ENCODE measurements at regions not wholly inside any gene's neighbourhood (a gene's known extent, or its start where the extent isn't known, plus 50 kb on each side); places are given as distances from the start of the nearest gene placed in this dataset.
"Not testable (repeated sequence)": the region's sequence is repeated elsewhere in the genome, so short reads cannot be mapped to it uniquely, and the experiment has no call there.

- H3K9me3 Mint-ChIP-seq, result peaks cover 7% of the 10 kb centered on the region
- DNase-seq (ENCODE audit: low spot score), result no peak
- no peaks in the 10 kb centered on the region for H3K36me3 Mint-ChIP-seq (ENCODE audit: low read depth)
- H3K4me3 Mint-ChIP-seq, result no peak overlapping the region
- H3K4me1 Mint-ChIP-seq (ENCODE audit: low read depth), result no peaks in the 10 kb centered on the region
- no peak overlapping the region for H3K27ac Mint-ChIP-seq
- intact Hi-C loops (cut with micrococcal nuclease), result no loop called here
- no peaks in the 10 kb centered on the region for H3K27me3 Mint-ChIP-seq (ENCODE audit: insufficient read depth)
Measured at GRCh38 chr6:62819640-62820039, 391.6 kb upstream of the FKBP1C start.

GRCh38 chr6:62808565-62809293 is 402.5 kb upstream of the FKBP1C start:
- H3K4me3 Mint-ChIP-seq, result no peak overlapping the region
- no peak for DNase-seq (ENCODE audit: low spot score)
- intact Hi-C loops (cut with micrococcal nuclease), result no loop called here
- H3K9me3 Mint-ChIP-seq, result no peaks in the 10 kb centered on the region
- H3K27ac Mint-ChIP-seq, result no peak overlapping the region
- no peaks in the 10 kb centered on the region for H3K4me1 Mint-ChIP-seq (ENCODE audit: low read depth)
- H3K36me3 Mint-ChIP-seq (ENCODE audit: low read depth), result no peaks in the 10 kb centered on the region
- H3K27me3 Mint-ChIP-seq (ENCODE audit: insufficient read depth), result no peaks in the 10 kb centered on the region

- H3K4me1 Mint-ChIP-seq (ENCODE audit: low read depth), result no peaks in the 10 kb centered on the region
- no peak overlapping the region for H3K27ac Mint-ChIP-seq
- H3K9me3 Mint-ChIP-seq, result peaks cover 15% of the 10 kb centered on the region
- H3K27me3 Mint-ChIP-seq (ENCODE audit: insufficient read depth), result no peaks in the 10 kb centered on the region
- DNase-seq (ENCODE audit: low spot score), result no peak
- no peaks in the 10 kb centered on the region for H3K36me3 Mint-ChIP-seq (ENCODE audit: low read depth)
- intact Hi-C loops (cut with micrococcal nuclease), result no loop called here
- H3K4me3 Mint-ChIP-seq, result no peak overlapping the region
Measured at GRCh38 chr6:62805431-62805830, 405.8 kb upstream of the FKBP1C start.

GRCh38 chr6:62803094-62803493 is 408.2 kb upstream of the FKBP1C start:
- peaks cover 16% of the 10 kb centered on the region for H3K9me3 Mint-ChIP-seq
- no peaks in the 10 kb centered on the region for H3K27me3 Mint-ChIP-seq (ENCODE audit: insufficient read depth)
- H3K27ac Mint-ChIP-seq, result no peak overlapping the region
- intact Hi-C loops (cut with micrococcal nuclease), result no loop called here
- H3K36me3 Mint-ChIP-seq (ENCODE audit: low read depth), result no peaks in the 10 kb centered on the region
- DNase-seq (ENCODE audit: low spot score), result no peak
- no peaks in the 10 kb centered on the region for H3K4me1 Mint-ChIP-seq (ENCODE audit: low read depth)
- H3K4me3 Mint-ChIP-seq, result no peak overlapping the region

- Mint-ChIP-seq H3K4me3 (no peak overlapping the region), H3K4me1 (ENCODE audit: low read depth) (no peaks in the 10 kb centered on the region), H3K9me3 (peaks cover 19% of the 10 kb centered on the region), H3K27ac (no peak overlapping the region), H3K36me3 (ENCODE audit: low read depth) (no peaks in the 10 kb centered on the region), H3K27me3 (ENCODE audit: insufficient read depth) (no peaks in the 10 kb centered on the region)
- intact Hi-C loops (cut with micrococcal nuclease), result no loop called here
- DNase-seq (ENCODE audit: low spot score), result no peak
Measured at GRCh38 chr6:62797190-62797589, 414.1 kb upstream of the FKBP1C start.

GRCh38 chr6:62775427-62776022 is 435.7 kb upstream of the FKBP1C start:
- Mint-ChIP-seq H3K27ac (no peak overlapping the region), H3K36me3 (ENCODE audit: low read depth) (no peaks in the 10 kb centered on the region), H3K4me1 (ENCODE audit: low read depth) (no peaks in the 10 kb centered on the region), H3K9me3 (no peaks in the 10 kb centered on the region), H3K4me3 (no peak overlapping the region), H3K27me3 (ENCODE audit: insufficient read depth) (no peaks in the 10 kb centered on the region)
- intact Hi-C loops (cut with micrococcal nuclease), result no loop called here
- no peak for DNase-seq (ENCODE audit: low spot score)

GRCh38 chr6:62766174-62766573 is 445.1 kb upstream of the FKBP1C start:
- H3K27me3 Mint-ChIP-seq (ENCODE audit: insufficient read depth); H3K36me3 Mint-ChIP-seq (ENCODE audit: low read depth); H3K9me3 Mint-ChIP-seq; DNase-seq (ENCODE audit: low spot score); intact Hi-C loops (cut with micrococcal nuclease); H3K27ac Mint-ChIP-seq; H3K4me3 Mint-ChIP-seq; H3K4me1 Mint-ChIP-seq (ENCODE audit: low read depth): not testable (repeated sequence)

- H3K9me3 Mint-ChIP-seq, result no peaks in the 10 kb centered on the region
- no peak for DNase-seq (ENCODE audit: low spot score)
- intact Hi-C loops (cut with micrococcal nuclease), result no loop called here
- H3K27me3 Mint-ChIP-seq (ENCODE audit: insufficient read depth), result no peaks in the 10 kb centered on the region
- H3K36me3 Mint-ChIP-seq (ENCODE audit: low read depth), result no peaks in the 10 kb centered on the region
- no peak overlapping the region for H3K4me3 Mint-ChIP-seq
- no peaks in the 10 kb centered on the region for H3K4me1 Mint-ChIP-seq (ENCODE audit: low read depth)
- H3K27ac Mint-ChIP-seq, result no peak overlapping the region
Measured at GRCh38 chr6:62764841-62765240, 446.4 kb upstream of the FKBP1C start.

- Mint-ChIP-seq H3K36me3 (ENCODE audit: low read depth) (no peaks in the 10 kb centered on the region), H3K4me3 (no peak overlapping the region), H3K27me3 (ENCODE audit: insufficient read depth) (no peaks in the 10 kb centered on the region), H3K27ac (no peak overlapping the region), H3K9me3 (no peaks in the 10 kb centered on the region), H3K4me1 (ENCODE audit: low read depth) (no peaks in the 10 kb centered on the region)
- intact Hi-C loops (cut with micrococcal nuclease), result no loop called here
- no peak for DNase-seq (ENCODE audit: low spot score)
Measured at GRCh38 chr6:62763125-62763912, 447.9 kb upstream of the FKBP1C start.

GRCh38 chr6:62746968-62747367 is 460.9 kb upstream of the KHDRBS2 start:
- DNase-seq (ENCODE audit: low spot score), result no peak
- Mint-ChIP-seq H3K27ac (no peak overlapping the region), H3K36me3 (ENCODE audit: low read depth) (no peaks in the 10 kb centered on the region), H3K4me3 (no peak overlapping the region), H3K9me3 (peaks cover 9% of the 10 kb centered on the region), H3K4me1 (ENCODE audit: low read depth) (no peaks in the 10 kb centered on the region), H3K27me3 (ENCODE audit: insufficient read depth) (no peaks in the 10 kb centered on the region)
- intact Hi-C loops (cut with micrococcal nuclease), result no loop called here

- intact Hi-C loops (cut with micrococcal nuclease), result no loop called here
- Mint-ChIP-seq H3K27ac (no peak overlapping the region), H3K36me3 (ENCODE audit: low read depth) (no peaks in the 10 kb centered on the region), H3K27me3 (ENCODE audit: insufficient read depth) (no peaks in the 10 kb centered on the region), H3K4me1 (ENCODE audit: low read depth) (no peaks in the 10 kb centered on the region), H3K9me3 (peaks cover 10% of the 10 kb centered on the region), H3K4me3 (no peak overlapping the region)
- no peak for DNase-seq (ENCODE audit: low spot score)
Measured at GRCh38 chr6:62746161-62746560, 460.1 kb upstream of the KHDRBS2 start.

GRCh38 chr6:62740596-62740995 is 454.6 kb upstream of the KHDRBS2 start:
- Mint-ChIP-seq H3K4me1 (ENCODE audit: low read depth) (no peaks in the 10 kb centered on the region), H3K4me3 (no peak overlapping the region), H3K27ac (no peak overlapping the region), H3K27me3 (ENCODE audit: insufficient read depth) (no peaks in the 10 kb centered on the region), H3K36me3 (ENCODE audit: low read depth) (no peaks in the 10 kb centered on the region), H3K9me3 (peaks cover 23% of the 10 kb centered on the region)
- intact Hi-C loops (cut with micrococcal nuclease), result no loop called here
- no peak for DNase-seq (ENCODE audit: low spot score)

GRCh38 chr6:62740171-62740570 is 454.1 kb upstream of the KHDRBS2 start:
- Mint-ChIP-seq H3K4me3 (no peak overlapping the region), H3K4me1 (ENCODE audit: low read depth) (no peaks in the 10 kb centered on the region), H3K36me3 (ENCODE audit: low read depth) (no peaks in the 10 kb centered on the region), H3K27me3 (ENCODE audit: insufficient read depth) (no peaks in the 10 kb centered on the region), H3K9me3 (peaks cover 23% of the 10 kb centered on the region), H3K27ac (no peak overlapping the region)
- no peak for DNase-seq (ENCODE audit: low spot score)
- intact Hi-C loops (cut with micrococcal nuclease), result no loop called here

Measured in activated T-helper 1 cell treated with anti-CD3 and anti-CD28 coated beads, Interleukin-12 subunit alpha, Interleukin-12 subunit beta, Interleukin-2, Interleukin-4 antibody, amounts not matched to agents 30 ng/mL and 10 ng/mL and 1 ng/mL, durations not matched to agents 14 hours and 24 hours and 36 hours (primary cell).